NCI-H524 treated with DMSO at 0.1 percent for 48 hours (cell line): ENCODE measurements at regions not wholly inside any gene's neighbourhood (a gene's known extent, or its start where the extent isn't known, plus 50 kb on each side); places are given as distances from the start of the nearest gene placed in this dataset.

Experiments
- DNase-seq: peaks from one replicate; lab custom pipeline; 2025; lab: John Stamatoyannopoulos, UW

- no peak for DNase-seq
Measured at GRCh38 chr5:155418960-155419579, 405.5 kb downstream of the KIF4B start.

- DNase-seq = no peak
Measured at GRCh38 chr5:155430192-155430591, 416.6 kb downstream of the KIF4B start.

- no peak for DNase-seq
Measured at GRCh38 chr5:155434267-155434666, 420.7 kb downstream of the KIF4B start.

GRCh38 chr5:155434681-155435080 lies 421.1 kb downstream of the KIF4B start:
- no peak for DNase-seq

- DNase-seq = no peak
Measured at GRCh38 chr5:155441849-155442248, 428.3 kb downstream of the KIF4B start.

- no peak for DNase-seq
Measured at GRCh38 chr5:155451106-155451505, 437.6 kb downstream of the KIF4B start.

- no peak for DNase-seq
Measured at GRCh38 chr5:155455791-155456514, 442.4 kb downstream of the KIF4B start.

GRCh38 chr5:155459889-155460500 lies 446.4 kb downstream of the KIF4B start:
- DNase-seq = no peak

GRCh38 chr5:155460501-155460931 lies 447.0 kb downstream of the KIF4B start:
- DNase-seq = no peak

- DNase-seq = no peak
Measured at GRCh38 chr5:155461304-155461703, 447.7 kb downstream of the KIF4B start.

- DNase-seq = no peak
Measured at GRCh38 chr5:155466851-155467250, 453.3 kb downstream of the KIF4B start.

- peak; percentile 89 for DNase-seq
Measured at GRCh38 chr5:155471027-155471426, 457.5 kb downstream of the KIF4B start.

GRCh38 chr5:155472780-155473179 lies 459.2 kb downstream of the KIF4B start:
- DNase-seq = no peak

GRCh38 chr5:155475318-155475717 lies 461.8 kb downstream of the KIF4B start:
- no peak for DNase-seq

GRCh38 chr5:155480731-155481131 lies 467.2 kb downstream of the KIF4B start:
- no peak for DNase-seq

GRCh38 chr5:155481182-155481581 lies 467.6 kb downstream of the KIF4B start:
- no peak for DNase-seq

GRCh38 chr5:155482428-155482827 lies 468.9 kb downstream of the KIF4B start:
- DNase-seq = no peak

GRCh38 chr5:155485386-155485785 lies 471.8 kb downstream of the KIF4B start:
- peak; percentile 63 for DNase-seq

- DNase-seq = no peak
Measured at GRCh38 chr5:155489949-155490348, 476.4 kb downstream of the KIF4B start.

- no peak for DNase-seq
Measured at GRCh38 chr5:155492191-155492590, 478.6 kb downstream of the KIF4B start.

- peak; percentile 7 for DNase-seq
Measured at GRCh38 chr5:155504606-155505005, 491.1 kb downstream of the KIF4B start.

GRCh38 chr5:155507363-155507762 lies 493.8 kb downstream of the KIF4B start:
- DNase-seq = no peak

- DNase-seq = no peak
Measured at GRCh38 chr5:155508673-155509072, 495.1 kb downstream of the KIF4B start.
